NT2/D1 (cell line): ENCODE measurements at regions not wholly inside any gene's neighbourhood (a gene's known extent, or its start where the extent isn't known, plus 50 kb on each side); places are given as distances from the start of the nearest gene placed in this dataset.
"Not testable (repeated sequence)": the region's sequence is repeated elsewhere in the genome, so short reads cannot be mapped to it uniquely, and the experiment has no call there.

Experiments
- YY1 ChIP-seq: IDR thresholded peaks from 2 replicates; pipeline ENCODE4 v1.6.1; 2011; ENCODE audit not compliant: insufficient read length, insufficient read depth
- ZNF274 ChIP-seq: IDR thresholded peaks from 2 replicates; pipeline ENCODE4 v1.6.1; 2011; ENCODE audit warnings: mild to moderate bottlenecking, low read depth, low read length

GRCh38 chr7:146017366-146017765, 99.2 kb upstream of the CNTNAP2 start:
- not testable (repeated sequence) for TF ChIP-seq ZNF274, YY1
